Astrocyte (in vitro differentiated cells and primary cell): ENCODE measurements at regions not wholly inside any gene's neighbourhood (a gene's known extent, or its start where the extent isn't known, plus 50 kb on each side); places are given as distances from the start of the nearest gene placed in this dataset.

ENCODE experiments used
- CTCF ChIP-seq: IDR thresholded peaks from 2 replicates; pipeline ENCODE4 v1.5.1; 2011; ENCODE audit warnings: low read depth, mild to moderate bottlenecking, inconsistent platforms, low read length, moderate library complexity; ENCODE audit not compliant: insufficient read depth
- EZH2 ChIP-seq: IDR thresholded peaks from 2 replicates; pipeline ENCODE4 v1.6.1; 2012; ENCODE audit warnings: mild to moderate bottlenecking, low read length, inconsistent platforms; ENCODE audit not compliant: insufficient read depth

GRCh38 chr21:16004523-16004922 lies 274.7 kb downstream of the USP25 start:
- no peak for TF ChIP-seq EZH2
- TF ChIP-seq CTCF, result no peak
